ENCODE measurements at regions not wholly inside any gene's neighbourhood (a gene's known extent, or its start where the extent isn't known, plus 50 kb on each side); places are given as distances from the start of the nearest gene placed in this dataset.

DNA sequence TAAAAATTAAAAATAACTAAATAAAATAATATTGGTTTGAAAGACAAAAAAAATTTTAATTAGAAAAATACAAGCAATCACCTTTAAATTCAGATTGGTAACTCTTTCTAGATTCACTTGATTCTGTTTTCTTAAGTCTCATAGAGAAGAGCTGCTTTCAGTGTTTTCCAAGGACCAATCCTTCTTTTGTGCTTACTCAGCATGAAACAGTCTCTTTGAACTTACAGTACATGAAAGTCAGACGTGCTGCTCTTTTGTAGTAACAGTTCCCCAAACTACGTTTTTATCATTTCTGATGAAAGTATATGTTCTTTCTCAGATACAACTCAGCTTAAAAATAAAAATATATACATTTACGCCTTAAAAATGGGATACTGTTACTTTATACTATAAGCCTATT is 171.9 kb upstream of the CCDC54 start:
- DNase-seq (ENCODE audit: low read depth) = no peak
- in situ Hi-C loops (cut with HindIII; ENCODE audit: low sequenced_read_pairs) = no loop called here
- TF ChIP-seq, protein P1, sequence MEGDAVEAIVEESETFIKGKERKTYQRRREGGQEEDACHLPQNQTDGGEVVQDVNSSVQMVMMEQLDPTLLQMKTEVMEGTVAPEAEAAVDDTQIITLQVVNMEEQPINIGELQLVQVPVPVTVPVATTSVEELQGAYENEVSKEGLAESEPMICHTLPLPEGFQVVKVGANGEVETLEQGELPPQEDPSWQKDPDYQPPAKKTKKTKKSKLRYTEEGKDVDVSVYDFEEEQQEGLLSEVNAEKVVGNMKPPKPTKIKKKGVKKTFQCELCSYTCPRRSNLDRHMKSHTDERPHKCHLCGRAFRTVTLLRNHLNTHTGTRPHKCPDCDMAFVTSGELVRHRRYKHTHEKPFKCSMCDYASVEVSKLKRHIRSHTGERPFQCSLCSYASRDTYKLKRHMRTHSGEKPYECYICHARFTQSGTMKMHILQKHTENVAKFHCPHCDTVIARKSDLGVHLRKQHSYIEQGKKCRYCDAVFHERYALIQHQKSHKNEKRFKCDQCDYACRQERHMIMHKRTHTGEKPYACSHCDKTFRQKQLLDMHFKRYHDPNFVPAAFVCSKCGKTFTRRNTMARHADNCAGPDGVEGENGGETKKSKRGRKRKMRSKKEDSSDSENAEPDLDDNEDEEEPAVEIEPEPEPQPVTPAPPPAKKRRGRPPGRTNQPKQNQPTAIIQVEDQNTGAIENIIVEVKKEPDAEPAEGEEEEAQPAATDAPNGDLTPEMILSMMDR (IDR thresholded peaks at IDR 0.05; ENCODE audit: low read depth, low read length, missing control alignments) = no peak
- no peak overlapping the region for H3K4me3 ChIP-seq (ENCODE audit: low read depth, low read length)

DNA sequence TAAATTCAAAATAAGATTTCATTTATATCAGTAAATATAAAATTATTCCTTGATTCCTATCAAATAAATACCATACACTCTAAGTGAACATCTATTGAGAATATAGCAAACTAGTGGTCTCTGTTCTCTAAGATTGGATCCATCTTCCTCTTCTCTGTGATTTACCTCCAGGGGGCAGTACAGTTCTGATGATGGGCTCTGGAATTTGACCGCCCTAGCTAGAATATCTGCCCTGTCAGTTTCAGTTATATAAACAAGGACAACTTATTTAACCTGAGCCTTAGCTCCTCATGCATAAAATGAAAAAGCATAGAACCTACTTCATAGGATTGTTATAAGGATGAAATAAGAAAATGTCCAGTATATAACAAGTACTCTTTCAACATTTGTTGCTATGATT is 171.1 kb upstream of the CCDC54 start:
- peak; percentile 40 for DNase-seq (ENCODE audit: low read depth)
- in situ Hi-C loops (cut with HindIII; ENCODE audit: low sequenced_read_pairs) = no loop called here
- H3K4me3 ChIP-seq (ENCODE audit: low read depth, low read length) = no peak overlapping the region
- TF ChIP-seq, protein P1 (IDR thresholded peaks at IDR 0.05; ENCODE audit: low read depth, low read length, missing control alignments) = peak; percentile 61

DNA sequence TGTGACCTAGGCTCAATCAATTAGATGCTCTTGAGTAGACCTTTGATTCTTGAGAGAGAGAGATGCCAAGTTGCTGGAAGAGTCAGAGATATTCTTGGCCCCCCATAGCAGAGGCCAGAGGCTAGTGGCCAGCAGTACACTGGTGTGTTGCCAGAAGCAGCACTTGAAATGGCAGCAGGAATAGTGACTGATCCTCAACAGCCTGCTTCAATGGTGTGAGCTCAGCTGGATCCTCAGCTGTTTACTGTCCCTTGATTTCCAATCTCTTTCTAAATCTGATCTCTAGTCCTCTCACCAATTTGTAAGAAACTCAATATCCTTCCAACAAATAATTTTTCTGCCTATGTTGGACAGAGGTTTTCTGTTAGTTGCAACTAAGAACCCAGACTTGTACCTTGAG is 170.3 kb upstream of the CCDC54 start:
- no peak overlapping the region for H3K4me3 ChIP-seq (ENCODE audit: low read depth, low read length)
- TF ChIP-seq, protein P1 (IDR thresholded peaks at IDR 0.05; ENCODE audit: low read depth, low read length, missing control alignments) = no peak
- DNase-seq (ENCODE audit: low read depth) = no peak
- in situ Hi-C loops (cut with HindIII; ENCODE audit: low sequenced_read_pairs) = no loop called here

DNA sequence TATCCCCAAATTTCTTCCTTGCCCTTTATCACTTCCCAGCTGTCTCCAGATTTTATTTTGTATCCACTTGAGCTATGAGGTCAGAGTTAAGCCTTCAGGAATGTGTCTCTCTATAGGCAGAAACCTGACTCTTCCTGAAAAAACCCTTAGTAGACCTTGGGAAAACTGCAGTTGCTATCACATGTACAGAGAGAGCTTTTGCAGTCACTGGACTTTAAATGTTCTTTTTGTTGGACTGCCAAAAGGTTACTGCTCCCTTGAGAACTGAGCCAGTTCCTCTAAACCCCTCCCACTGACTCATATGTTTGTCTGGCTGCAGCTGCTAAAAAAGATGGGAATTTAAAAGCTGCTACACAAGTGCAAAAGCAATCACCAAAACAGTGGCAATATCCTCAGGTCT is 169.1 kb upstream of the CCDC54 start:
- in situ Hi-C loops (cut with HindIII; ENCODE audit: low sequenced_read_pairs) = no loop called here
- TF ChIP-seq, protein P1 (IDR thresholded peaks at IDR 0.05; ENCODE audit: low read depth, low read length, missing control alignments) = no peak
- peak; percentile 98 for DNase-seq (ENCODE audit: low read depth)
- H3K4me3 ChIP-seq (ENCODE audit: low read depth, low read length) = no peak overlapping the region

DNA sequence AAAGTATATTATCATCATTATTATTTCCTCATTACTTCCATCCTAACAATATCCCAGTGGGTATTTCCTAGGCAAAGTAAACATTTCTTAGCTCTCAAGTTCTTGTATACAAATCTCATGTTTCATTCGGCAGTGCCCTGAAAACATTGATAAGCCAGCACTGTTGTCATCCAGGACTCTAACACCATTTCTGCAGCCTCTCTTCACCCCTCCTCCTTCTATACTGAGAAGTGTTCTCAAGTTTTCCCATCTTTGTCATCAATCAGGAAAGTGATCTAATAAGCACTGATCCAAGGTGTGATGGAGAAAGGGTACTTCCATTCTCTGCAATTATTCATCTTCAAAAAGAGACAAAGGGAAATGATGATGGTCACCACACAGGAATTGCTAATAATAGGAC is 168.4 kb upstream of the CCDC54 start:
- DNase-seq (ENCODE audit: low read depth) = no peak
- no peak overlapping the region for H3K4me3 ChIP-seq (ENCODE audit: low read depth, low read length)
- in situ Hi-C loops (cut with HindIII; ENCODE audit: low sequenced_read_pairs) = no loop called here
- TF ChIP-seq, protein P1 (IDR thresholded peaks at IDR 0.05; ENCODE audit: low read depth, low read length, missing control alignments) = no peak

DNA sequence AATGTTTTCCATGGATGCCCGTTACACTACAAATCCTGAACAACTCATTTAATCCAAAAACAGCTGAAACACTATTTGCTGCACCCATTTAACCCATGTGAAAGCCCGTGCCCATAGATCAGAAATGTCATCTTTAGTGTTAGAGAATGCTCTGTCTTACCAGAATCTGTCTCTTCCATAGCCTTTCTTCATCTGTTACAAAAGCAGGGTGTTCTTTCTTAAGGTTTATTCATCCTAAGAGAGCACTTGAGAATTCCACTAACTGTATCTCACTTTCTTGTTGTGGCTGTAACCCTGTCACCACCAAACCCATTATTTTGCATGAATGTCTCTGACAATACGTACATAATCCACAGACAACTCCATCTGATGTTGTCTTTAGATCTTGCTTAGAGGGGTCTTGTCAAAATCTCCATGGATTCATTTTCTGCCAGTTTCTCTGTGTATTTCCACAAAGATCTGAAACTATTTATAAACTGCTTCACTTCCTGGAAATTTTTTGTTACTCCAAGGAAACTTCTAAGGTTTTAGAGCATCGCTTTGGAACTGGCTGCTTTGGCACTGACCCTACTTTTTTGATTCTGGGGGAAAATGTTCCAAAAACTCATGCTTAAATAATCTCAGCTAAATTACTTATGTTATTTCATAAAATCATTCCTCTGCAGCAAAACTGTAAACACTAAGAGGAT is 167.8 kb upstream of the CCDC54 start:
- in situ Hi-C loops (cut with HindIII; ENCODE audit: low sequenced_read_pairs) = no loop called here
- no peak for DNase-seq (ENCODE audit: low read depth)
- TF ChIP-seq, protein P1 (IDR thresholded peaks at IDR 0.05; ENCODE audit: low read depth, low read length, missing control alignments) = no peak

More for the DNA sequence above, 167.8 kb upstream of the CCDC54 start:
- H3K4me3 ChIP-seq (ENCODE audit: low read depth, low read length) = no peak overlapping the region

All from astrocyte of the cerebellum (primary cell).